ENCODE measurements at regions not wholly inside any gene's neighbourhood (a gene's known extent, or its start where the extent isn't known, plus 50 kb on each side); places are given as distances from the start of the nearest gene placed in this dataset.

GRCh38 chr3:72155391-72156064, 370.6 kb upstream of the PROK2 start:
- TF ChIP-seq CTCF (IDR thresholded peaks at IDR 0.05) = no peak
- peak; percentile 33 for TF ChIP-seq POLR2A (IDR thresholded peaks at IDR 0.05)

All from right lobe of liver (tissue), 4 donors.